ENCODE measurements at regions not wholly inside any gene's neighbourhood (a gene's known extent, or its start where the extent isn't known, plus 50 kb on each side); places are given as distances from the start of the nearest gene placed in this dataset.

DNA sequence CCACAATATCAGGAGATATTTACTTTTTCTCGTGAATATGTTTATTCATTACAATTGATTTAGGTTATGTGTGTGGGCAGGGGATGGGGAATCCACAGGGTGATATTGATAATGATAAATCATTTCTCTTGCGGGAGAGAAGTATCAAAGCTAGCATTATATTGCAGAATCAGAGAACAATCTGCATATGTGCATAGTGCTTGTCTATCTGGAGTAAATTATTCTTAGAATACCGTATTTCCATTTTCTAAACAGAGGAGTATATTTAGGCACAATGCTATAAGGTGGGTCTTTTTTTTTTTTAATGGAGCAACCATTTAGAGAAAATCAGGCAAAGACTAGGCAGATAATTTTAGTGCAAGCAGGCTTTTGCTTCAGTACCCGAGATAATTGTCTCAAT is 166.0 kb upstream of the ARX start (continued):
- TF ChIP-seq, protein P1, sequence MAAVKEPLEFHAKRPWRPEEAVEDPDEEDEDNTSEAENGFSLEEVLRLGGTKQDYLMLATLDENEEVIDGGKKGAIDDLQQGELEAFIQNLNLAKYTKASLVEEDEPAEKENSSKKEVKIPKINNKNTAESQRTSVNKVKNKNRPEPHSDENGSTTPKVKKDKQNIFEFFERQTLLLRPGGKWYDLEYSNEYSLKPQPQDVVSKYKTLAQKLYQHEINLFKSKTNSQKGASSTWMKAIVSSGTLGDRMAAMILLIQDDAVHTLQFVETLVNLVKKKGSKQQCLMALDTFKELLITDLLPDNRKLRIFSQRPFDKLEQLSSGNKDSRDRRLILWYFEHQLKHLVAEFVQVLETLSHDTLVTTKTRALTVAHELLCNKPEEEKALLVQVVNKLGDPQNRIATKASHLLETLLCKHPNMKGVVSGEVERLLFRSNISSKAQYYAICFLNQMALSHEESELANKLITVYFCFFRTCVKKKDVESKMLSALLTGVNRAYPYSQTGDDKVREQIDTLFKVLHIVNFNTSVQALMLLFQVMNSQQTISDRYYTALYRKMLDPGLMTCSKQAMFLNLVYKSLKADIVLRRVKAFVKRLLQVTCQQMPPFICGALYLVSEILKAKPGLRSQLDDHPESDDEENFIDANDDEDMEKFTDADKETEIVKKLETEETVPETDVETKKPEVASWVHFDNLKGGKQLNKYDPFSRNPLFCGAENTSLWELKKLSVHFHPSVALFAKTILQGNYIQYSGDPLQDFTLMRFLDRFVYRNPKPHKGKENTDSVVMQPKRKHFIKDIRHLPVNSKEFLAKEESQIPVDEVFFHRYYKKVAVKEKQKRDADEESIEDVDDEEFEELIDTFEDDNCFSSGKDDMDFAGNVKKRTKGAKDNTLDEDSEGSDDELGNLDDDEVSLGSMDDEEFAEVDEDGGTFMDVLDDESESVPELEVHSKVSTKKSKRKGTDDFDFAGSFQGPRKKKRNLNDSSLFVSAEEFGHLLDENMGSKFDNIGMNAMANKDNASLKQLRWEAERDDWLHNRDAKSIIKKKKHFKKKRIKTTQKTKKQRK (IDR thresholded peaks at IDR 0.05; ENCODE audit: borderline replicate concordance, low read depth, low read length), result no peak

DNA sequence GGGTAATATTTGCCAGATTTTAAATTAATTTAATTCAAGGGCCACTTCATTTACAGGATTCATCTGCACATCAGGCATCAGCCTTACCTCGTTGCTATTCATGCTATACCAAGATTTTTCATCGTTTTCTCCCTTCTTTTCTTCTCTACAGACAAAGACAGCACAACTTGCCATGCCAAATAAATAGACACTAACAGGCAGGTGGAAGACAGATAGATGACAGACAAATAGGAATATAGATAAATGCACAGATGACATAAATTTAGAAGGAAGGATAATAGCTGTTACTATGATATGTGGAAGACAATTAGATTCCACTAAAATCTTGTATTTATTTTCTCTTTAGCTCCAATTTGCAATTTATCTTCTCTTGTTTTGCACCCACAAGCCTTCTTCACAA is 164.5 kb upstream of the ARX start:
- in situ Hi-C loops (cut with MboI) (no loop called here), intact Hi-C loops (cut with micrococcal nuclease) (no loop called here)
- H3K4me2 ChIP-seq (ENCODE audit: insufficient read depth, low read length), result no peak overlapping the region
- no peaks in the 10 kb centered on the region for H3K36me3 ChIP-seq (ENCODE audit: control insufficient read depth, insufficient read depth, low read length)
- H3K9me1 ChIP-seq (ENCODE audit: control insufficient read depth, insufficient read depth, low read length), result no peaks in the 10 kb centered on the region
- H4K20me1 ChIP-seq (replicated peaks; ENCODE audit: control insufficient read depth, insufficient read depth, low read length), result no peaks in the 10 kb centered on the region
- no peaks in the 10 kb centered on the region for H3K27me3 ChIP-seq (ENCODE audit: control insufficient read depth in 2 of 2, insufficient read depth in 2 of 2, low read length in 2 of 2)
- no peak overlapping the region for H3K27ac ChIP-seq (ENCODE audit: extremely low read depth, low read depth, low read length)
- ChIA-PET CTCF (ENCODE audit: low intra/inter-chr PET ratio) (no interaction called here), POLR2A (interaction anchor here (0.7 kb wide), 1 partner anchor 18 kb away, joined by 5 read pairs; no protein-coding TSS in a partner anchor)
- 0% methylated on average over 2 of the region's 2 CpGs for WGBS (ENCODE audit: insufficient coverage, low coverage, missing lambda C conversion rate)
- H3K4me1 ChIP-seq (replicated peaks in 1 of 2; ENCODE audit: control insufficient read depth in 2 of 2, insufficient read depth in 2 of 2, low read length in 2 of 2), result no peaks in the 10 kb centered on the region
- no peaks in the 10 kb centered on the region for H3K9me3 ChIP-seq (replicated peaks; ENCODE audit: control insufficient read depth, insufficient read depth, low read depth, low read length)
- BruUV-seq (replicated peaks), result no TSS peak
- no peak for FAIRE-seq
- no peak overlapping the region for H2AFZ ChIP-seq (ENCODE audit: low read depth, low read length)
- H3K9ac ChIP-seq (ENCODE audit: insufficient read depth in 1 of 2, low read depth in 2 of 2, low read length in 2 of 2), result no peak overlapping the region
- H3K79me2 ChIP-seq (ENCODE audit: control insufficient read depth, insufficient read depth, low read length), result no peaks in the 10 kb centered on the region
- H3K4me3 ChIP-seq, result no peak overlapping the region
- TF ChIP-seq RBM22 (IDR thresholded peaks at IDR 0.05; ENCODE audit: low read depth, low read length, poor library complexity, severe bottlenecking) (no peak), NCOA1 (IDR thresholded peaks at IDR 0.05; ENCODE audit: low read depth) (no peak), ZSCAN32 (CRISPR knock-in tag; IDR thresholded peaks at IDR 0.05) (no peak), KAT8 (IDR thresholded peaks at IDR 0.05; ENCODE audit: low read depth) (no peak), ZNF507 (tag; conservative IDR thresholded peaks at IDR 0.05) (no peak)
- TF ChIP-seq, protein P2, sequence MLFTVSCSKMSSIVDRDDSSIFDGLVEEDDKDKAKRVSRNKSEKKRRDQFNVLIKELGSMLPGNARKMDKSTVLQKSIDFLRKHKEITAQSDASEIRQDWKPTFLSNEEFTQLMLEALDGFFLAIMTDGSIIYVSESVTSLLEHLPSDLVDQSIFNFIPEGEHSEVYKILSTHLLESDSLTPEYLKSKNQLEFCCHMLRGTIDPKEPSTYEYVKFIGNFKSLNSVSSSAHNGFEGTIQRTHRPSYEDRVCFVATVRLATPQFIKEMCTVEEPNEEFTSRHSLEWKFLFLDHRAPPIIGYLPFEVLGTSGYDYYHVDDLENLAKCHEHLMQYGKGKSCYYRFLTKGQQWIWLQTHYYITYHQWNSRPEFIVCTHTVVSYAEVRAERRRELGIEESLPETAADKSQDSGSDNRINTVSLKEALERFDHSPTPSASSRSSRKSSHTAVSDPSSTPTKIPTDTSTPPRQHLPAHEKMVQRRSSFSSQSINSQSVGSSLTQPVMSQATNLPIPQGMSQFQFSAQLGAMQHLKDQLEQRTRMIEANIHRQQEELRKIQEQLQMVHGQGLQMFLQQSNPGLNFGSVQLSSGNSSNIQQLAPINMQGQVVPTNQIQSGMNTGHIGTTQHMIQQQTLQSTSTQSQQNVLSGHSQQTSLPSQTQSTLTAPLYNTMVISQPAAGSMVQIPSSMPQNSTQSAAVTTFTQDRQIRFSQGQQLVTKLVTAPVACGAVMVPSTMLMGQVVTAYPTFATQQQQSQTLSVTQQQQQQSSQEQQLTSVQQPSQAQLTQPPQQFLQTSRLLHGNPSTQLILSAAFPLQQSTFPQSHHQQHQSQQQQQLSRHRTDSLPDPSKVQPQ (CRISPR knock-in tag; IDR thresholded peaks at IDR 0.05; ENCODE audit: borderline replicate concordance), result no peak
- TF ChIP-seq, protein P3, sequence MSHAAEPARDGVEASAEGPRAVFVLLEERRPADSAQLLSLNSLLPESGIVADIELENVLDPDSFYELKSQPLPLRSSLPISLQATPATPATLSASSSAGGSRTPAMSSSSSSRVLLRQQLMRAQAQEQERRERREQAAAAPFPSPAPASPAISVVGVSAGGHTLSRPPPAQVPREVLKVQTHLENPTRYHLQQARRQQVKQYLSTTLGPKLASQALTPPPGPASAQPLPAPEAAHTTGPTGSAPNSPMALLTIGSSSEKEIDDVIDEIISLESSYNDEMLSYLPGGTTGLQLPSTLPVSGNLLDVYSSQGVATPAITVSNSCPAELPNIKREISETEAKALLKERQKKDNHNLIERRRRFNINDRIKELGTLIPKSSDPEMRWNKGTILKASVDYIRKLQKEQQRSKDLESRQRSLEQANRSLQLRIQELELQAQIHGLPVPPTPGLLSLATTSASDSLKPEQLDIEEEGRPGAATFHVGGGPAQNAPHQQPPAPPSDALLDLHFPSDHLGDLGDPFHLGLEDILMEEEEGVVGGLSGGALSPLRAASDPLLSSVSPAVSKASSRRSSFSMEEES (CRISPR knock-in tag; IDR thresholded peaks at IDR 0.05), result no peak
- no peak for DNase-seq (ENCODE audit: extremely low read depth in 1 of 4, low spot score in 3 of 4)
- no peak for ATAC-seq
